ENCODE measurements at regions not wholly inside any gene's neighbourhood (a gene's known extent, or its start where the extent isn't known, plus 50 kb on each side); places are given as distances from the start of the nearest gene placed in this dataset.
"Not testable (repeated sequence)": the region's sequence is repeated elsewhere in the genome, so short reads cannot be mapped to it uniquely, and the experiment has no call there.

DNA sequence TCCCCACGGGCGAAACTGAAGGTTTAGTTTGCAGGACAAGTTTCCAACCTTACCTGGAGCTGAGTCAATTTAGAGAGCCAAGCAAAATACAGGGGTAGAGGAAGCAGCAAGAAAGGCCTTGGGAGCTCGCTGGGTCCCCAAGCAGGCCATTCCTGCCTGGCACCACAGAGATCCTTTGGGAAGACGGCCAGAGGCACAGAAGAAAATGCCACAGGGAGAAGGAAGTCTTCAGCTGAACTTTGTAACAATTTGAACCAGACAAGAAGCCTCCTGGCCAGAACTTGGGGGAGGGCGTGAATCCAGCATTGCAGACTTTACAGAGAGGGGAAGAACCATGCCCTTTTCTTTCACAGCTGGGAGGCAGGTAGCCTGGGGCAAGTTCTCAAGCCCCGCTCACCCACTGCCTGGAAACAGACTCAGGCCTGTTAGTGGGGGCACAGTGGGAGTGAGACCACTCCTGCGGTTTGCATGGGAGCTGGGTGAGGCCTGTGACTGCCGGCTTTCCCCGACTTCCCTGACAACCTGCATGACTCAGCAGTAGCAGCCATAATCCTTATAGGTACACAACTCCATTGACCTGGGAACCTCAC is 259.4 kb downstream of the SETD4 start:
- TF ChIP-seq, protein P1, sequence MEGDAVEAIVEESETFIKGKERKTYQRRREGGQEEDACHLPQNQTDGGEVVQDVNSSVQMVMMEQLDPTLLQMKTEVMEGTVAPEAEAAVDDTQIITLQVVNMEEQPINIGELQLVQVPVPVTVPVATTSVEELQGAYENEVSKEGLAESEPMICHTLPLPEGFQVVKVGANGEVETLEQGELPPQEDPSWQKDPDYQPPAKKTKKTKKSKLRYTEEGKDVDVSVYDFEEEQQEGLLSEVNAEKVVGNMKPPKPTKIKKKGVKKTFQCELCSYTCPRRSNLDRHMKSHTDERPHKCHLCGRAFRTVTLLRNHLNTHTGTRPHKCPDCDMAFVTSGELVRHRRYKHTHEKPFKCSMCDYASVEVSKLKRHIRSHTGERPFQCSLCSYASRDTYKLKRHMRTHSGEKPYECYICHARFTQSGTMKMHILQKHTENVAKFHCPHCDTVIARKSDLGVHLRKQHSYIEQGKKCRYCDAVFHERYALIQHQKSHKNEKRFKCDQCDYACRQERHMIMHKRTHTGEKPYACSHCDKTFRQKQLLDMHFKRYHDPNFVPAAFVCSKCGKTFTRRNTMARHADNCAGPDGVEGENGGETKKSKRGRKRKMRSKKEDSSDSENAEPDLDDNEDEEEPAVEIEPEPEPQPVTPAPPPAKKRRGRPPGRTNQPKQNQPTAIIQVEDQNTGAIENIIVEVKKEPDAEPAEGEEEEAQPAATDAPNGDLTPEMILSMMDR (IDR thresholded peaks at IDR 0.05; ENCODE audit: insufficient read depth, low read length), result not testable (repeated sequence)
- not testable (repeated sequence) for TF ChIP-seq POLR2AphosphoS5 (IDR thresholded peaks at IDR 0.05; ENCODE audit: low read depth)
- TF ChIP-seq, protein P2, sequence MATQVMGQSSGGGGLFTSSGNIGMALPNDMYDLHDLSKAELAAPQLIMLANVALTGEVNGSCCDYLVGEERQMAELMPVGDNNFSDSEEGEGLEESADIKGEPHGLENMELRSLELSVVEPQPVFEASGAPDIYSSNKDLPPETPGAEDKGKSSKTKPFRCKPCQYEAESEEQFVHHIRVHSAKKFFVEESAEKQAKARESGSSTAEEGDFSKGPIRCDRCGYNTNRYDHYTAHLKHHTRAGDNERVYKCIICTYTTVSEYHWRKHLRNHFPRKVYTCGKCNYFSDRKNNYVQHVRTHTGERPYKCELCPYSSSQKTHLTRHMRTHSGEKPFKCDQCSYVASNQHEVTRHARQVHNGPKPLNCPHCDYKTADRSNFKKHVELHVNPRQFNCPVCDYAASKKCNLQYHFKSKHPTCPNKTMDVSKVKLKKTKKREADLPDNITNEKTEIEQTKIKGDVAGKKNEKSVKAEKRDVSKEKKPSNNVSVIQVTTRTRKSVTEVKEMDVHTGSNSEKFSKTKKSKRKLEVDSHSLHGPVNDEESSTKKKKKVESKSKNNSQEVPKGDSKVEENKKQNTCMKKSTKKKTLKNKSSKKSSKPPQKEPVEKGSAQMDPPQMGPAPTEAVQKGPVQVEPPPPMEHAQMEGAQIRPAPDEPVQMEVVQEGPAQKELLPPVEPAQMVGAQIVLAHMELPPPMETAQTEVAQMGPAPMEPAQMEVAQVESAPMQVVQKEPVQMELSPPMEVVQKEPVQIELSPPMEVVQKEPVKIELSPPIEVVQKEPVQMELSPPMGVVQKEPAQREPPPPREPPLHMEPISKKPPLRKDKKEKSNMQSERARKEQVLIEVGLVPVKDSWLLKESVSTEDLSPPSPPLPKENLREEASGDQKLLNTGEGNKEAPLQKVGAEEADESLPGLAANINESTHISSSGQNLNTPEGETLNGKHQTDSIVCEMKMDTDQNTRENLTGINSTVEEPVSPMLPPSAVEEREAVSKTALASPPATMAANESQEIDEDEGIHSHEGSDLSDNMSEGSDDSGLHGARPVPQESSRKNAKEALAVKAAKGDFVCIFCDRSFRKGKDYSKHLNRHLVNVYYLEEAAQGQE (IDR thresholded peaks at IDR 0.05; ENCODE audit: insufficient replicate concordance, low read depth), result not testable (repeated sequence)

All from HL-60 (cell line).